ENCODE measurements at regions not wholly inside any gene's neighbourhood (a gene's known extent, or its start where the extent isn't known, plus 50 kb on each side); places are given as distances from the start of the nearest gene placed in this dataset.

DNA sequence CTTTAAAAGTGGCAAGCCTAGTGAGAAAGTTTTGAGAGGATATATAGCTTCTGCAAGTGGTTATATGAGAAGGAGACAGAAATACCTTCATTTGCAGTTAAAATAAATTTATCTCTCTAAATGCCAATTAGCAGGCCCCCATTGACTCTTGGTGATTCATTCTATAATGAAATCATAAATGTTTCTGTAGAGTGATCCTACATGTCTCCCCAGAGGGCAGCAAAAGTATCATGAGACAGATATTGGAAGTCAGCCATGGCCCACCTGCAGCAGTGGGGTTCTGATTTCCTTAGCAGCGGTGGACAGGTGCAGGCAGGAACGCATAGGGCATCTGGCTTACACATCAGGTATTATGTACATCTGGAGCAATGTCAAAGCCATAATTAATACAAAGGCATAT lies 385.4 kb upstream of the SLC10A2 start:
- no peaks in the 10 kb centered on the region for H3K79me2 ChIP-seq
- no peaks in the 10 kb centered on the region for H3K36me3 ChIP-seq (replicated peaks; ENCODE audit: insufficient read depth, low read depth)
- no peaks in the 10 kb centered on the region for H3K9me2 ChIP-seq (replicated peaks; ENCODE audit: insufficient read depth)
- H2AFZ ChIP-seq: no peak overlapping the region
- H3K4me3 ChIP-seq: no peak overlapping the region
- H3K27me3 ChIP-seq: no peaks in the 10 kb centered on the region
- TF ChIP-seq EZH2 (IDR thresholded peaks at IDR 0.05; ENCODE audit: borderline replicate concordance) (no peak), EZH2phosphoT487 (IDR thresholded peaks at IDR 0.05; ENCODE audit: low read depth, severe bottlenecking, unreplicated experiment) (no peak)
- TF ChIP-seq, protein P1, sequence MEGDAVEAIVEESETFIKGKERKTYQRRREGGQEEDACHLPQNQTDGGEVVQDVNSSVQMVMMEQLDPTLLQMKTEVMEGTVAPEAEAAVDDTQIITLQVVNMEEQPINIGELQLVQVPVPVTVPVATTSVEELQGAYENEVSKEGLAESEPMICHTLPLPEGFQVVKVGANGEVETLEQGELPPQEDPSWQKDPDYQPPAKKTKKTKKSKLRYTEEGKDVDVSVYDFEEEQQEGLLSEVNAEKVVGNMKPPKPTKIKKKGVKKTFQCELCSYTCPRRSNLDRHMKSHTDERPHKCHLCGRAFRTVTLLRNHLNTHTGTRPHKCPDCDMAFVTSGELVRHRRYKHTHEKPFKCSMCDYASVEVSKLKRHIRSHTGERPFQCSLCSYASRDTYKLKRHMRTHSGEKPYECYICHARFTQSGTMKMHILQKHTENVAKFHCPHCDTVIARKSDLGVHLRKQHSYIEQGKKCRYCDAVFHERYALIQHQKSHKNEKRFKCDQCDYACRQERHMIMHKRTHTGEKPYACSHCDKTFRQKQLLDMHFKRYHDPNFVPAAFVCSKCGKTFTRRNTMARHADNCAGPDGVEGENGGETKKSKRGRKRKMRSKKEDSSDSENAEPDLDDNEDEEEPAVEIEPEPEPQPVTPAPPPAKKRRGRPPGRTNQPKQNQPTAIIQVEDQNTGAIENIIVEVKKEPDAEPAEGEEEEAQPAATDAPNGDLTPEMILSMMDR (IDR thresholded peaks at IDR 0.05; ENCODE audit: poor library complexity): no peak
- no peaks in the 10 kb centered on the region for H4K20me1 ChIP-seq (ENCODE audit: insufficient read depth, poor library complexity, severe bottlenecking)
- no peak overlapping the region for H3K27ac ChIP-seq
- 93% methylated on average over 2 of the region's 2 CpGs for WGBS (ENCODE audit: low lambda C conversion rate, missing lambda C conversion rate)
- no peak for DNase-seq (ENCODE audit: low spot score)
- no peaks in the 10 kb centered on the region for H3K9me3 ChIP-seq (ENCODE audit: low read depth)
- H3K4me2 ChIP-seq: no peak overlapping the region
- H3K4me1 ChIP-seq (ENCODE audit: insufficient read depth): no peaks in the 10 kb centered on the region

DNA sequence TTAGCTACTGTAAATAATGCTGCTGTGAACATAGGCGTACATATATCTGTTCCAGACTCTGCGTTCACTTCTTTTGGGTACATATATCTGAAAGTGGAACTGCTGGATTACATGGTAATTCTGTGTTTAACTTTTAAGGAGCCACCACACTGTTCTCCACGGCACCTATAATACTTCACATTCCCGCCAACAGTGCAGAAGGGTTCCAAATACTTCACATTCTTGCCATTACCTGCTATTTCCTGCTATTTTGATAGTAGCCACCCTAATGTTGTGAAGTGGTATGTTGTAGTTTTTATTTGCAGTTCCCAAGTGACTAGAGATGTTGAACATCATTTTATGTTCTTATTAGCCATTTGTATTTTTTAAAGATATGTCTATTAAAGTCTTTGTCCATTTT lies 377.4 kb upstream of the SLC10A2 start:
- WGBS (ENCODE audit: low lambda C conversion rate, missing lambda C conversion rate): 80% methylated on average over 4 of the region's 4 CpGs
- DNase-seq (ENCODE audit: low spot score): no peak

DNA sequence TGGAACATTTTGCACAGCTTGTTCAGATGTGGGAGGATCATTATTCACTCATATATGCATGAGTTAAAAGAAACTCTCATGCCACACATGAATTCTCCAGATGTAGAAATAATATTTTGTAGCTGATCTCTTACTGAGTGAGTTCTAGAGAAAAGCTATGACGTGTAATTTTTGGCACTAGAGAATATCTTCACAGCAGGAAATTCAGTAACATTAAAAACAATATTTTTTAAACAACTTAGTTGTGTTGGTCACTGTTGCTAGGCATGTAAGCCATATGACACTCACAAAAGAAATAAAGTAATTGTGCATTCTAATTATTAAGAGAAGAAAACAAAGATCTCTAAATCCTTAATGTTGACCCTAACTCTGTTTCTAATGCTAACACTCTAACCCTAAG lies 371.4 kb upstream of the SLC10A2 start:
- Histone ChIP-seq H3K4me1 (ENCODE audit: insufficient read depth) (no peaks in the 10 kb centered on the region), H4K20me1 (ENCODE audit: insufficient read depth, poor library complexity, severe bottlenecking) (no peaks in the 10 kb centered on the region), H3K79me2 (no peaks in the 10 kb centered on the region), H3K27me3 (no peaks in the 10 kb centered on the region), H3K9me2 (replicated peaks; ENCODE audit: insufficient read depth) (no peaks in the 10 kb centered on the region), H3K27ac (no peak overlapping the region), H3K36me3 (replicated peaks; ENCODE audit: insufficient read depth, low read depth) (no peaks in the 10 kb centered on the region), H3K9me3 (ENCODE audit: low read depth) (no peaks in the 10 kb centered on the region), H3K4me2 (no peak overlapping the region), H2AFZ (no peak overlapping the region), H3K4me3 (no peak overlapping the region)
- no peak for DNase-seq (ENCODE audit: low spot score)
- WGBS (ENCODE audit: low lambda C conversion rate, missing lambda C conversion rate): 96% methylated on average over 1 of the region's 1 CpG
- no peak for TF ChIP-seq EZH2phosphoT487 (IDR thresholded peaks at IDR 0.05; ENCODE audit: low read depth, severe bottlenecking, unreplicated experiment)

More for the DNA sequence above, 377.4 kb upstream of the SLC10A2 start:
- H3K4me2 ChIP-seq: no peak overlapping the region
- H3K27ac ChIP-seq: no peak overlapping the region
- H3K79me2 ChIP-seq: no peaks in the 10 kb centered on the region
- no peaks in the 10 kb centered on the region for H3K27me3 ChIP-seq
- no peaks in the 10 kb centered on the region for H3K4me1 ChIP-seq (ENCODE audit: insufficient read depth)
- no peaks in the 10 kb centered on the region for H4K20me1 ChIP-seq (ENCODE audit: insufficient read depth, poor library complexity, severe bottlenecking)
- no peak for TF ChIP-seq EZH2 (IDR thresholded peaks at IDR 0.05; ENCODE audit: borderline replicate concordance)
- no peak for TF ChIP-seq EZH2phosphoT487 (IDR thresholded peaks at IDR 0.05; ENCODE audit: low read depth, severe bottlenecking, unreplicated experiment)
- TF ChIP-seq, protein P1 (IDR thresholded peaks at IDR 0.05; ENCODE audit: poor library complexity): no peak
- no peak overlapping the region for H2AFZ ChIP-seq
- no peaks in the 10 kb centered on the region for H3K36me3 ChIP-seq (replicated peaks; ENCODE audit: insufficient read depth, low read depth)
- H3K9me2 ChIP-seq (replicated peaks; ENCODE audit: insufficient read depth): no peaks in the 10 kb centered on the region
- H3K4me3 ChIP-seq: no peak overlapping the region
- no peaks in the 10 kb centered on the region for H3K9me3 ChIP-seq (ENCODE audit: low read depth)

DNA sequence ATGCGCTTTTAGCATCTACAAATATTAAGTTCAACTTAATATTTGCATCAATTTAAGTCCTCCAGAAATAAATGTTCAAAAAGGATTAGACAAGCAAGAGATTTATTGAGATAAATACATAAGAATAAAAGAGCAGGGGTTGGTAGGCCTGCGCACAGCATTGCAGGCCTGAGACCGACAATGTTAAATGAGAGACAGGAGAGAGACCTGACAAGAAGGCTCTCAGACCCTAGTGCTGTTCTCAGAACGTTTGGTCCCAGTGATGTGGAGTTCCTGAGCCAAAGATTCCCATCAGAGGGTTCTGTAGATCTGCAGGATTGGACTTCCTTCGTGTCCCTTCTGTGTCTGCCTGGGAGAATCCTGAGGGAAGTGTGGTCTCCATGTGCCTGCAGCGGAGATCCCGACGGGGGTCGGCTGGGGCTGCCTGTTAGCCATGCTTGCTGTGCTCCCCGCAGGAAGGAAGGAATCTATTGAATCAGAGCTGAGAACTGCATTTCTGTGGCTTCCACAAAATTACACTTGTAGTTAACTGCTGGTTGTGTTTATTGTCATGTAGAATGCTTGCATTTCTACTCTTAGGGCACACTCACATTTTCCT lies 369.9 kb upstream of the SLC10A2 start:
- H3K9me2 ChIP-seq (replicated peaks; ENCODE audit: insufficient read depth): no peaks in the 10 kb centered on the region
- TF ChIP-seq EZH2phosphoT487 (IDR thresholded peaks at IDR 0.05; ENCODE audit: low read depth, severe bottlenecking, unreplicated experiment): no peak
- no peaks in the 10 kb centered on the region for H3K36me3 ChIP-seq (replicated peaks; ENCODE audit: insufficient read depth, low read depth)
- no peaks in the 10 kb centered on the region for H3K4me1 ChIP-seq (ENCODE audit: insufficient read depth)
- no peak for DNase-seq (ENCODE audit: low spot score)
- H3K4me2 ChIP-seq: no peak overlapping the region
- no peaks in the 10 kb centered on the region for H3K9me3 ChIP-seq (ENCODE audit: low read depth)
- 78% methylated on average over 10 of the region's 10 CpGs for WGBS (ENCODE audit: low lambda C conversion rate, missing lambda C conversion rate)
- H4K20me1 ChIP-seq (ENCODE audit: insufficient read depth, poor library complexity, severe bottlenecking): no peaks in the 10 kb centered on the region
- no peaks in the 10 kb centered on the region for H3K79me2 ChIP-seq
- no peak overlapping the region for H2AFZ ChIP-seq
- H3K4me3 ChIP-seq: no peak overlapping the region
- H3K27ac ChIP-seq: no peak overlapping the region
- H3K27me3 ChIP-seq: no peaks in the 10 kb centered on the region

Data from hepatocyte (in vitro differentiated cells).